WERI-Rb-1 (cell line): ENCODE measurements at regions not wholly inside any gene's neighbourhood (a gene's known extent, or its start where the extent isn't known, plus 50 kb on each side); places are given as distances from the start of the nearest gene placed in this dataset.

Source experiments
- DNase-seq: peaks from one replicate; pipeline ENCODE4 v3.0.0-alpha.2; 2020
- H3K27ac ChIP-seq: fragments of 250-450 bp; sonication (Bioruptor Pico); 2 replicates; pipeline ENCODE4 v1.5.1; 2020; ENCODE audit warnings: mild to moderate bottlenecking, moderate library complexity
- H3K27me3 ChIP-seq: fragments of 250-450 bp; sonication (Bioruptor Pico); 2 replicates; pipeline ENCODE4 v1.5.1; 2021; ENCODE audit warnings: mild to moderate bottlenecking, low read depth, moderate library complexity; ENCODE audit not compliant: insufficient read depth, severe bottlenecking
- H3K36me3 ChIP-seq: fragments of 250-450 bp; sonication (Bioruptor Pico); 2 replicates; pipeline ENCODE4 v1.5.1; 2020; ENCODE audit warnings: mild to moderate bottlenecking, moderate library complexity
- H3K4me3 ChIP-seq: 2 replicates; pipeline ENCODE4 v1.5.1; 2011; ENCODE audit warnings: low read depth, mild to moderate bottlenecking, control low read depth, low read length
- H3K9me3 ChIP-seq: fragments of 250-450 bp; sonication (Bioruptor Pico); 2 replicates; pipeline ENCODE4 v1.5.1; 2021; ENCODE audit warnings: mild to moderate bottlenecking, moderate library complexity; ENCODE audit not compliant: severe bottlenecking
- TF ChIP-seq, protein P1 (sequence below): IDR thresholded peaks from 2 replicates; pipeline ENCODE4 v1.5.1; 2011; ENCODE audit warnings: low read depth, mild to moderate bottlenecking, control low read depth, inconsistent platforms, low read length

DNA sequence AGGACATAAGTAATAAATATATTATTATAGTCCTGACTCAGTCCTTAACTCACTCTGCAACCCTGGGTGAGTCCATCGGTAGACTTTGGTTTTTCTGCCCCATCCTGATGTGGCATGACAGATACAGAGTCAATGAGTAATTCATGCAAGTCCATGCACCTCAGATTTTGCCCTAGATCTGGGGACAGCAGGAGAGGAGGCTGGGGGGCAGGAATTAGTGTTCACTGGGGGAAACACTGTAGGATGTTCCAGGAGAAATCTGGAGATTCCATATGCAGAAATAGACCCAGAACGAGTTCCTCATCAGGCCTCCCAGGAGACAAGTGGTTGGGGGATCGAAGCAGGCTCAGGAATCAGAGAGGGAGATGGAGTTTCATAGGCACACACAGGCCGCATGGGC is 150.8 kb downstream of the DICER1 start:
- H3K27me3 ChIP-seq, result no peaks in the 10 kb centered on the region
- H3K27ac ChIP-seq, result no peak overlapping the region
- H3K4me3 ChIP-seq, result no peak overlapping the region
- no peak for DNase-seq
- no peaks in the 10 kb centered on the region for H3K36me3 ChIP-seq
- H3K9me3 ChIP-seq, result no peaks in the 10 kb centered on the region
- TF ChIP-seq, protein P1, sequence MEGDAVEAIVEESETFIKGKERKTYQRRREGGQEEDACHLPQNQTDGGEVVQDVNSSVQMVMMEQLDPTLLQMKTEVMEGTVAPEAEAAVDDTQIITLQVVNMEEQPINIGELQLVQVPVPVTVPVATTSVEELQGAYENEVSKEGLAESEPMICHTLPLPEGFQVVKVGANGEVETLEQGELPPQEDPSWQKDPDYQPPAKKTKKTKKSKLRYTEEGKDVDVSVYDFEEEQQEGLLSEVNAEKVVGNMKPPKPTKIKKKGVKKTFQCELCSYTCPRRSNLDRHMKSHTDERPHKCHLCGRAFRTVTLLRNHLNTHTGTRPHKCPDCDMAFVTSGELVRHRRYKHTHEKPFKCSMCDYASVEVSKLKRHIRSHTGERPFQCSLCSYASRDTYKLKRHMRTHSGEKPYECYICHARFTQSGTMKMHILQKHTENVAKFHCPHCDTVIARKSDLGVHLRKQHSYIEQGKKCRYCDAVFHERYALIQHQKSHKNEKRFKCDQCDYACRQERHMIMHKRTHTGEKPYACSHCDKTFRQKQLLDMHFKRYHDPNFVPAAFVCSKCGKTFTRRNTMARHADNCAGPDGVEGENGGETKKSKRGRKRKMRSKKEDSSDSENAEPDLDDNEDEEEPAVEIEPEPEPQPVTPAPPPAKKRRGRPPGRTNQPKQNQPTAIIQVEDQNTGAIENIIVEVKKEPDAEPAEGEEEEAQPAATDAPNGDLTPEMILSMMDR, result no peak

DNA sequence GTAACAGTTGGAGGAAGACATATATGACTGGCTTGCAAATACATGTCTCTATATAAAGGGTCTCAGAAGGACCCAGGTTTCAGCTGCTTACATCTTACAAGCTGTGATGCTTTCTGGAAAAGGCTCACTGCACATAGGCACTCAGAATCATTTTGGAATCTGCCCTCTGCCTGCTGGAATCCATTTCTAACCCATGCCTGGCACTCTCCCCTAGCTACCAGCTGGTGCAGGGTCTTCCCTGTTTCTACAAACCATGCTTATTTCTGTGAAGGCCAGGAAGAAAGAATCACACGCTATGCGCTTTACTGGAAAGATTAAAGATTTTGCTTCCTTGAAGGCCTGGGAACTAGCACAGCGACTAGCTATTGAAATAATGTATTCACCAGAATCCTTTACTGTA is 151.3 kb downstream of the DICER1 start:
- H3K9me3 ChIP-seq, result no peaks in the 10 kb centered on the region
- no peaks in the 10 kb centered on the region for H3K27me3 ChIP-seq
- no peak overlapping the region for H3K27ac ChIP-seq
- no peaks in the 10 kb centered on the region for H3K36me3 ChIP-seq
- TF ChIP-seq, protein P1, result no peak
- no peak for DNase-seq
- no peak overlapping the region for H3K4me3 ChIP-seq

DNA sequence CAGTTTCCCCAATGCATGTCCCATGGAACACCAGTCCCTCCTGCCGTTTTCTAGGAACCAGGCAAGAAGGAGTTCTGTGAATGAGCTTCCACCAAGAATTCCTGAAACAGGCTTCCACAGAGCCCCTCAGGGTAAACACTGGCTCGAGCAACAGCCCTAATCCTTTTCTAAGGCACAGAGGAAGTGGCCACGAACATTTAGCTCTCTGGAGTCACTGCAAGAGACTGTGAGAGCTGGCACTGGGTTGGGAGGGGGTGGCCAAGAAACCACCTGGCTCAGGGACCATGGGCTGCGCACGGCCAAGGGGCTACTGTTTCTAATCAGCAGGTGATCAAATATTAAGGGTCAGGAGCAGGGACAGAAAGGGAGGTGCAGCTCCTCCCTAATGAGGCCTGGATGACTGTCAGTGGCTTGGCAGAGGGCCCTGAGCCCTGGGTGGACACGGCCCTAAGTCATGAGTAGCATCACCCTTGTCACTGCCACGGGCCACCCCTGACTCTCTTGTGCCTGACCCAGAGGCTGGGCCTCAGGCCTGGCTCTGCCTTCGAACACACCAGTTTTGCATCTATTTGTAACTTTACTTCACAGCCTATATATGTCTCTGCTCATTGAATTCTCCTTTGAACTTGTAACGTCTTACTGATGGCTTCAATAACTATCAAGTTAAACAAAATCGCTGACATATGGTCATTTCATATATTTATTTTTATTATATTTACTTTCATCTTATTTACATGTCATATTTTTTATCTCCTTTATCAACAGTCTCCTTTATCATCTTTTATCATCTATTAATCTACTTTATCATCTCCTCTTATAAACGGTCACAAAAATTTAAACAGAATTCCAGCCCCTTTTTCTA is 154.0 kb downstream of the DICER1 start:
- TF ChIP-seq, protein P1, result no peak
- Histone ChIP-seq H3K4me3 (no peak overlapping the region), H3K36me3 (no peaks in the 10 kb centered on the region), H3K9me3 (no peaks in the 10 kb centered on the region), H3K27me3 (no peaks in the 10 kb centered on the region), H3K27ac (no peak overlapping the region)
- DNase-seq, result no peak

DNA sequence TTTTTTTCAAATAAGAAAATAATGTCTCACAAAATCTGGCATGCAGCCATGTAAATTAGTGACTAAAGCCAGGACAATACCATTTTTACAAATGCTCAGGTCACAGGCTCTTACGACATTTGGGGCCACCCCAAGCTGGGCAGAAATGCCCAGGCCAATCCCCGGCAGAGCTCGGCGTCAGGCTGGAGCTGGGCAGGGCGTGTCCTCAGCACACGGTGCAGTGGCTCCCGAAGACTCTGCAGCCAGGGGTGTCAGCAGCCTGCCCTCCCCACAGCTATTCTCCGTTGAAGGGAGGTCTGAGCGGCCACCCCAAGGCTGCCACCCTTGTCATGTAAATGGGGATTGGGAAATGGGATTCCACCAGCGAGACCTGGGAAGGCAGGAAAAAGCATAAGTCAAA is 158.6 kb downstream of the DICER1 start:
- Histone ChIP-seq H3K27ac (no peak overlapping the region), H3K27me3 (no peaks in the 10 kb centered on the region), H3K4me3 (no peak overlapping the region), H3K9me3 (no peaks in the 10 kb centered on the region), H3K36me3 (no peaks in the 10 kb centered on the region)
- TF ChIP-seq, protein P1, result no peak
- DNase-seq, result no peak

DNA sequence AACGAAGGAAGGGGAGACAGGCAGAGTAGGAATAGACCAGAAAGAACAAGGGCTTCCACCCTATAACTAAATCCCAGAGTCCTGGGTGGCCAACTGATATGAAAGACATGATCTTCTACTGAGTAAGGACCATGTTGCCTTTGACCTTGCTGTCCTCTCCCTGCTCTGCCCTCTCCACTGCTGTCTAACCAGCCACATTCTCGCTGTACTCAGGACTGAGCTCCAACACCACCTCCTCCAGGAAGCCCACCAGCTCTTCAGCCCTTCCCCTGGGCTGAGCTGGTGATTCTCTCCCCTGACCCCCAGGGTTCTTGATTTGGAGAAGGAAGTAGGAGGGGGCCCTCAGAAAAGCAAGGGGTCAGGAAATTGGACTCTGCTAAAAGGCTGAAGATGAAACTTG is 159.2 kb downstream of the DICER1 start:
- TF ChIP-seq, protein P1, result no peak
- no peak overlapping the region for H3K27ac ChIP-seq

DNA sequence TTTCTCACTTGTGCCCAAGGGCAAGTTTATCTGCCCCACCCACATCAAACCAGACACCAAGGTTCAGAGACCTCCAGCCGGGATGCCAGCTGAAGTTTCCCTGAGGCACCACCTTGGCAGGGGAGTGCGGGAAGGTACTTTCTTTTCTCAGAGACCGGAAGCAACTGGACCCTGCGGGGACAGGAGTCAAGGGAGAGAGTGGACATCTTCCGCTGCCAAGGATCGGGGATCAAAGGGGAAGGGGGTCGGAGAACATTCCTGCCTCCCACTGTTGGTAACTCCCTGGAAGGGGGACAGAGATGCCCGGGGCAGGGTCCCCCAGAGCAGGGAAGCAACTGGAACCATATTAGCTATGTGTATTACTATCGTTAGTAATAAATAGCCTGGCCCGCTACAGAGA is 161.8 kb downstream of the DICER1 start:
- no peaks in the 10 kb centered on the region for H3K9me3 ChIP-seq
- no peaks in the 10 kb centered on the region for H3K36me3 ChIP-seq
- no peak for DNase-seq
- TF ChIP-seq, protein P1, result no peak
- no peak overlapping the region for H3K4me3 ChIP-seq
- H3K27ac ChIP-seq, result no peak overlapping the region
- H3K27me3 ChIP-seq, result no peaks in the 10 kb centered on the region

More for the DNA sequence above, 159.2 kb downstream of the DICER1 start:
- DNase-seq, result no peak
- Histone ChIP-seq H3K9me3 (no peaks in the 10 kb centered on the region), H3K27me3 (no peaks in the 10 kb centered on the region), H3K36me3 (no peaks in the 10 kb centered on the region), H3K4me3 (no peak overlapping the region)
